ENCODE measurements at regions not wholly inside any gene's neighbourhood (a gene's known extent, or its start where the extent isn't known, plus 50 kb on each side); places are given as distances from the start of the nearest gene placed in this dataset.

DNA sequence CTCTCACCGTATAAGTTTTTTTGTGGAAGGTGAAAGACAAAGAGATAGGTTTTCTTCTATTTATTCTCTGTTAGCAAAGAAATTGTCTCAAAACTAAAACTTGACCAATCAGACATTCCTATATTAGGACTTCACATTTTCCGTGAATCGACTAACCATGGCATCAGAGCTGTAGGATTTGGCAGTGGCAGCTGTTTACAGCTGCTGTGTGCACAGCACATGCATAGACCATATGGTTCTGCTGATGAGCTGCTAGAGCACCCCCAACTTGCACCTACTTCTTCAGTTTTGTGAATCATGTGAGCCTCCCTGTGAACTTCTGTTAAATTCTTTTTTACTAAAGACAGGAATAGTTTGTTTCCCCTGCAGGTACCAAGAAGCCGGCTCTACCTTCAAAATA is 157.9 kb downstream of the RFX6 start:
- Histone ChIP-seq H3K27me3 (ENCODE audit: low read length) (no peaks in the 10 kb centered on the region), H3K4me2 (ENCODE audit: low read depth, low read length, poor library complexity, severe bottlenecking) (no peak overlapping the region), H3K36me3 (ENCODE audit: insufficient read depth, low read length) (no peaks in the 10 kb centered on the region), H4K20me1 (ENCODE audit: insufficient read depth, low read depth, low read length) (no peaks in the 10 kb centered on the region), H2AFZ (ENCODE audit: low read length) (no peak overlapping the region), H3K9ac (ENCODE audit: low read length) (no peak overlapping the region), H3K9me2 (replicated peaks; ENCODE audit: insufficient read depth, low read length) (no peaks in the 10 kb centered on the region), H3K4me3 (ENCODE audit: low read length) (no peak overlapping the region), H3K79me2 (ENCODE audit: low read length) (no peaks in the 10 kb centered on the region), H3K4me1 (ENCODE audit: low read length) (no peaks in the 10 kb centered on the region), H3K27ac (ENCODE audit: low read length) (no peak overlapping the region), H3K9me3 (ENCODE audit: low read length) (no peaks in the 10 kb centered on the region)
- DNase-seq: no peak

DNA sequence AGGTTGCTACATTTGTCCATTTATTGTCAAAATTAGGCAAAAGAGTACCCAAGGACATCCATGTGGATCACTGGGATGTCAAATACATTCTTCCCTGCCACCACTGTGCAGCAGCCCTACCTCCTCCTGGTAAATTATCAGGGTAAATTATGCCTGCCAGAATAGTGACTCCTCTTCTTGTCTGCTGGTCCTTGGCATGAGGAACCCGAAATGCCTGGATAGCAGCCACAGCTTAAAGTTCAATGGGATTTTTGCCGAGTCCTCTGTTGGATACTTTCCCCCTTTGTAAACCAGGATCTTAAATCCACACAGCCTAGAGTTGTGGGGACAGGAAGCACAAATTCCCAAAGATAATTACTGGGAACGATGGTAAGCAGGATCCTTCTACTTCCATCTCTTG is 173.3 kb downstream of the RFX6 start:
- no peak for DNase-seq
- H2AFZ ChIP-seq (ENCODE audit: low read length): no peak overlapping the region
- no peaks in the 10 kb centered on the region for H3K9me2 ChIP-seq (replicated peaks; ENCODE audit: insufficient read depth, low read length)
- peaks cover under 1% of the 10 kb centered on the region; the same call in 1 of the 2 replicates for H3K9me3 ChIP-seq (ENCODE audit: low read length)
- no peaks in the 10 kb centered on the region for H3K79me2 ChIP-seq (ENCODE audit: low read length)
- H3K27me3 ChIP-seq (ENCODE audit: low read length): no peaks in the 10 kb centered on the region
- H3K4me1 ChIP-seq (ENCODE audit: low read length): no peaks in the 10 kb centered on the region
- H3K9ac ChIP-seq (ENCODE audit: low read length): no peak overlapping the region
- no peak overlapping the region for H3K4me2 ChIP-seq (ENCODE audit: low read depth, low read length, poor library complexity, severe bottlenecking)
- no peaks in the 10 kb centered on the region for H3K36me3 ChIP-seq (ENCODE audit: insufficient read depth, low read length)
- H3K4me3 ChIP-seq (ENCODE audit: low read length): no peak overlapping the region
- no peaks in the 10 kb centered on the region for H4K20me1 ChIP-seq (ENCODE audit: insufficient read depth, low read depth, low read length)
- H3K27ac ChIP-seq (ENCODE audit: low read length): no peak overlapping the region

- Histone ChIP-seq H3K4me1 (ENCODE audit: low read length) (no peaks in the 10 kb centered on the region), H3K9ac (ENCODE audit: low read length) (no peak overlapping the region), H2AFZ (ENCODE audit: low read length) (no peak overlapping the region), H3K9me3 (ENCODE audit: low read length) (no peaks in the 10 kb centered on the region), H3K36me3 (ENCODE audit: insufficient read depth, low read length) (no peaks in the 10 kb centered on the region), H3K4me2 (ENCODE audit: low read depth, low read length, poor library complexity, severe bottlenecking) (no peak overlapping the region), H3K27me3 (ENCODE audit: low read length) (no peaks in the 10 kb centered on the region), H3K9me2 (replicated peaks; ENCODE audit: insufficient read depth, low read length) (no peaks in the 10 kb centered on the region), H4K20me1 (ENCODE audit: insufficient read depth, low read depth, low read length) (no peaks in the 10 kb centered on the region), H3K27ac (ENCODE audit: low read length) (no peak overlapping the region), H3K79me2 (ENCODE audit: low read length) (no peaks in the 10 kb centered on the region), H3K4me3 (ENCODE audit: low read length) (no peak overlapping the region)
- no peak for DNase-seq
These were observed 193.2 kb upstream of the VGLL2 start for GRCh38 chr6:117072134-117072533.

DNA sequence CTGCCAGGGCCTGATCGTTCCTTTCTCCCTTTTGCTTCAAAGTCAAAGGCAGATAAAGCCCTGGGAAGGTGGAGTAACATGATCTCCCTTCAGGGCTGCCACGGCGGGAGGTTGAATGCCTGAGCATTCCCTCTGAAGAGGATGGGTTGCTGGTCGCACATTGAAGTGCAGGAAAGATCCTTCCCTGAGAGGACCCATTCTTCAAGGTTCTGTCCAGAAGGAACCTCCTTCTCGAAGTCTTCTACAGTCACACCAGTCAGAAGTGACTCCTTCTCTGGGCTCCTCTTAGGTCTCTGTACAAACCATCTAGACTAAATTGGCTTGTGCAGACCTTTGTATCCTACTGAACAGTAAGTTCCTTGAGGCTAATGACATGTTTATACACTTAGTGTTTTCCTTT is 192.6 kb upstream of the VGLL2 start:
- Histone ChIP-seq H3K4me3 (ENCODE audit: low read length) (no peak overlapping the region), H3K9ac (ENCODE audit: low read length) (no peak overlapping the region), H3K9me3 (ENCODE audit: low read length) (no peaks in the 10 kb centered on the region), H3K27ac (ENCODE audit: low read length) (no peak overlapping the region), H3K4me2 (ENCODE audit: low read depth, low read length, poor library complexity, severe bottlenecking) (no peak overlapping the region), H3K36me3 (ENCODE audit: insufficient read depth, low read length) (no peaks in the 10 kb centered on the region), H3K9me2 (replicated peaks; ENCODE audit: insufficient read depth, low read length) (no peaks in the 10 kb centered on the region), H3K4me1 (ENCODE audit: low read length) (no peaks in the 10 kb centered on the region), H4K20me1 (ENCODE audit: insufficient read depth, low read depth, low read length) (no peaks in the 10 kb centered on the region), H2AFZ (ENCODE audit: low read length) (no peak overlapping the region), H3K27me3 (ENCODE audit: low read length) (no peaks in the 10 kb centered on the region), H3K79me2 (ENCODE audit: low read length) (no peaks in the 10 kb centered on the region)
- no peak for DNase-seq

DNA sequence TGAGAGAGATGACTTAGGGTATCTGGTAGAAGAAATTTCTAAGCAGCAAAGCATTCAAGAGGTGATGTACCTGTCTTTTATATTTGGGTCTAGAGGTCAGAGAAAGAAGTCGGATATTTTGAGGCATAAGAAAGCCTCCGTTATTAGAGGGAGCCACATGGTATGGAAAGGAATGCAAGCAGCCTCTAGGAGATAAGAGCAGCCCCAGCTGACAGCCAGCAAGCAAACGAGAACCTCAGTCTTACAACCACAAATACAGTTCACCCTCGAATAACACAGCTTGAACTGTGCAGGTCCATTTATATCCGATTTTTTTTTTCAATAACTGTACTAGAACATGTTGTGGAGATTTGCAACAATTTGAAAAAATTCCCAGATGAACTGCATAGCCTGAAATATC is 190.7 kb upstream of the VGLL2 start:
- DNase-seq: no peak
- H3K9me2 ChIP-seq (replicated peaks; ENCODE audit: insufficient read depth, low read length): no peaks in the 10 kb centered on the region

GRCh38 chr6:117075218-117075617 is 190.1 kb upstream of the VGLL2 start:
- Histone ChIP-seq H3K27ac (ENCODE audit: low read length) (no peak overlapping the region), H4K20me1 (ENCODE audit: insufficient read depth, low read depth, low read length) (no peaks in the 10 kb centered on the region), H3K9ac (ENCODE audit: low read length) (no peak overlapping the region), H2AFZ (ENCODE audit: low read length) (no peak overlapping the region), H3K36me3 (ENCODE audit: insufficient read depth, low read length) (no peaks in the 10 kb centered on the region), H3K4me2 (ENCODE audit: low read depth, low read length, poor library complexity, severe bottlenecking) (no peak overlapping the region), H3K27me3 (ENCODE audit: low read length) (no peaks in the 10 kb centered on the region), H3K9me3 (ENCODE audit: low read length) (no peaks in the 10 kb centered on the region), H3K4me1 (ENCODE audit: low read length) (no peaks in the 10 kb centered on the region), H3K4me3 (ENCODE audit: low read length) (no peak overlapping the region), H3K9me2 (replicated peaks; ENCODE audit: insufficient read depth, low read length) (no peaks in the 10 kb centered on the region), H3K79me2 (ENCODE audit: low read length) (no peaks in the 10 kb centered on the region)
- DNase-seq: no peak

More for the DNA sequence above, 190.7 kb upstream of the VGLL2 start:
- no peak overlapping the region for H3K9ac ChIP-seq (ENCODE audit: low read length)
- no peak overlapping the region for H3K4me2 ChIP-seq (ENCODE audit: low read depth, low read length, poor library complexity, severe bottlenecking)
- no peak overlapping the region for H3K27ac ChIP-seq (ENCODE audit: low read length)
- no peaks in the 10 kb centered on the region for H3K9me3 ChIP-seq (ENCODE audit: low read length)
- no peak overlapping the region for H2AFZ ChIP-seq (ENCODE audit: low read length)
- no peak overlapping the region for H3K4me3 ChIP-seq (ENCODE audit: low read length)
- no peaks in the 10 kb centered on the region for H3K27me3 ChIP-seq (ENCODE audit: low read length)
- no peaks in the 10 kb centered on the region for H3K4me1 ChIP-seq (ENCODE audit: low read length)
- no peaks in the 10 kb centered on the region for H3K36me3 ChIP-seq (ENCODE audit: insufficient read depth, low read length)
- no peaks in the 10 kb centered on the region for H4K20me1 ChIP-seq (ENCODE audit: insufficient read depth, low read depth, low read length)
- no peaks in the 10 kb centered on the region for H3K79me2 ChIP-seq (ENCODE audit: low read length)

DNA sequence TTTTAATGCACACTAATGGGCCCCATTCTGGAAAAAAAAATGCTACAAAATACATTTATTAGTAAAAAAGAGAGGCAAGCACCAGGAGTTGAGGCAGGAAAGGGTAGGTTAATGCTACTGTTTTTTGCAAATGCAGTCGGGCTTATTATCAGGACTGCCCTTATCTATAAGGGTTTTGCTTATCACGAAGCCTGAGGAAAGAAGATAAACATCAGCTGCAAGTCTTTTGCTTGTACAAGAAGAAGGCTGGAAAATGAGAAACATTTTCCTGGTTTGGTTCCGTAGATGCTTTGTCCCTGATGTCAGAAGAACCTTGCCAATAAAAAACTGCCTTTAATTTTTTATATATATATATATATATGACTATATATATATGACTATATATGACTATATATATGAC is 189.3 kb upstream of the VGLL2 start:
- Histone ChIP-seq H3K4me1 (ENCODE audit: low read length) (no peaks in the 10 kb centered on the region), H3K9ac (ENCODE audit: low read length) (no peak overlapping the region), H3K4me3 (ENCODE audit: low read length) (no peak overlapping the region), H4K20me1 (ENCODE audit: insufficient read depth, low read depth, low read length) (no peaks in the 10 kb centered on the region), H3K9me2 (replicated peaks; ENCODE audit: insufficient read depth, low read length) (no peaks in the 10 kb centered on the region), H3K4me2 (ENCODE audit: low read depth, low read length, poor library complexity, severe bottlenecking) (no peak overlapping the region), H3K79me2 (ENCODE audit: low read length) (no peaks in the 10 kb centered on the region), H3K27ac (ENCODE audit: low read length) (no peak overlapping the region), H3K9me3 (ENCODE audit: low read length) (no peaks in the 10 kb centered on the region), H3K36me3 (ENCODE audit: insufficient read depth, low read length) (no peaks in the 10 kb centered on the region), H3K27me3 (ENCODE audit: low read length) (no peaks in the 10 kb centered on the region), H2AFZ (ENCODE audit: low read length) (no peak overlapping the region)
- no peak for DNase-seq

- Histone ChIP-seq H3K27me3 (ENCODE audit: low read length) (no peaks in the 10 kb centered on the region), H3K36me3 (ENCODE audit: insufficient read depth, low read length) (no peaks in the 10 kb centered on the region), H3K4me1 (ENCODE audit: low read length) (no peaks in the 10 kb centered on the region), H3K9me3 (ENCODE audit: low read length) (no peaks in the 10 kb centered on the region), H3K4me2 (ENCODE audit: low read depth, low read length, poor library complexity, severe bottlenecking) (no peak overlapping the region), H3K27ac (ENCODE audit: low read length) (no peak overlapping the region), H3K9ac (ENCODE audit: low read length) (no peak overlapping the region), H3K9me2 (replicated peaks; ENCODE audit: insufficient read depth, low read length) (no peaks in the 10 kb centered on the region; the same call in 1 of the 2 replicates), H4K20me1 (ENCODE audit: insufficient read depth, low read depth, low read length) (no peaks in the 10 kb centered on the region), H3K79me2 (ENCODE audit: low read length) (no peaks in the 10 kb centered on the region), H3K4me3 (ENCODE audit: low read length) (no peak overlapping the region), H2AFZ (ENCODE audit: low read length) (no peak overlapping the region)
- DNase-seq: no peak
These were observed 188.1 kb upstream of the VGLL2 start for GRCh38 chr6:117077300-117077699.

- no peaks in the 10 kb centered on the region for H3K79me2 ChIP-seq (ENCODE audit: low read length)
- no peak overlapping the region for H3K27ac ChIP-seq (ENCODE audit: low read length)
- no peaks in the 10 kb centered on the region for H3K27me3 ChIP-seq (ENCODE audit: low read length)
These were observed 186.7 kb upstream of the VGLL2 start for GRCh38 chr6:117078624-117079023.

More at GRCh38 chr6:117078624-117079023, 186.7 kb upstream of the VGLL2 start:
- no peaks in the 10 kb centered on the region for H3K4me1 ChIP-seq (ENCODE audit: low read length)
- H3K9me2 ChIP-seq (replicated peaks; ENCODE audit: insufficient read depth, low read length): no peaks in the 10 kb centered on the region; the same call in 1 of the 2 replicates
- no peaks in the 10 kb centered on the region for H3K36me3 ChIP-seq (ENCODE audit: insufficient read depth, low read length)
- H3K4me2 ChIP-seq (ENCODE audit: low read depth, low read length, poor library complexity, severe bottlenecking): no peak overlapping the region
- H3K9me3 ChIP-seq (ENCODE audit: low read length): no peaks in the 10 kb centered on the region
- no peak overlapping the region for H3K9ac ChIP-seq (ENCODE audit: low read length)
- no peaks in the 10 kb centered on the region for H4K20me1 ChIP-seq (ENCODE audit: insufficient read depth, low read depth, low read length)
- DNase-seq: no peak
- H3K4me3 ChIP-seq (ENCODE audit: low read length): no peak overlapping the region
- no peak overlapping the region for H2AFZ ChIP-seq (ENCODE audit: low read length)
